HG03442 (cell line): ENCODE measurements at regions not wholly inside any gene's neighbourhood (a gene's known extent, or its start where the extent isn't known, plus 50 kb on each side); places are given as distances from the start of the nearest gene placed in this dataset.

ENCODE experiments used
- ATAC-seq: cut with Tn5 transposase; IDR thresholded peaks from one replicate; pipeline ENCODE4 v1.9.1; 2021; ENCODE audit warnings: mild to moderate bottlenecking, moderate library complexity; ENCODE audit not compliant: unreplicated experiment

DNA sequence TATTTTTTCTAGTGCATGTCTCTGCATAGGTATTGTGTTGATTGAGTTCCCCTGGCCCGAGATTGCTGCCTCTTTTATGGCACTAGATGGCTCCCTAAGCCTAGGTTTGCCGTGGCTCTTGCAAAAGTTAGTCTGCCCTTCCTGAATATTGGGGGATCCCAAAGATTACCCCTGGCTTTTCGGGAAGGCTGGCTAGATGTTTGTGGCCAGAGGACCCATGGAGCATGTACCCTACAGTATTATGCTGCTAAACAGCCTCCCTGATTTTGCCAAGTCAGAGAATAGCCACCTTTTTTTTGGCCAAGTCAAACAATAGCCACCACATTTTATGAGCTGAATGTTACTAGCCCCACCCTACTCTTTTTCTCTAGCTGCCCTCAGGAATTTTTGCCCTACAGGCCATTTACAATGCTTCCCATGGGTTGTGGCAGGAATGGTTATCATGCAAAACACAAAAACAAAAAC, 343.2 kb downstream of the OLFM3 start:
- ATAC-seq = no peak

DNA sequence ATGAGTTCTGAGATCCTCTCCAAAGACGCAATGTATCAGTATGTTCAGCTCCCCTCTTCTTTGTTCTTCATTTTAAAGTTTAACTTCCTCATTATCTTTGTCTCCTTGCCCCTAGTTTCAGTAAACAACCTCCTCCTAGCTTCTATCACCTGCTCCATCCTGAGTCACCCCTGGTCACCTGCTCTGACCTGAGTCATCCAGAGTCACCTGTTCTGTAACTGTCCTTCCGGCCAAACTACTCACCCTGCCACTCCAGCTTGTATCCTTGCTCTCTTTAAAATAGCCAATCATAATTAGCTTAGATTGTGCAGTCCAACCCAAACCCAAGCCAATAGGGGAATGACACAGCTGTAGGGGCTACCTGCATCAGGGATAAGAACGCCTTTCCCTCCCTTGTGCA, 332.0 kb downstream of the OLFM3 start:
- ATAC-seq = no peak

DNA sequence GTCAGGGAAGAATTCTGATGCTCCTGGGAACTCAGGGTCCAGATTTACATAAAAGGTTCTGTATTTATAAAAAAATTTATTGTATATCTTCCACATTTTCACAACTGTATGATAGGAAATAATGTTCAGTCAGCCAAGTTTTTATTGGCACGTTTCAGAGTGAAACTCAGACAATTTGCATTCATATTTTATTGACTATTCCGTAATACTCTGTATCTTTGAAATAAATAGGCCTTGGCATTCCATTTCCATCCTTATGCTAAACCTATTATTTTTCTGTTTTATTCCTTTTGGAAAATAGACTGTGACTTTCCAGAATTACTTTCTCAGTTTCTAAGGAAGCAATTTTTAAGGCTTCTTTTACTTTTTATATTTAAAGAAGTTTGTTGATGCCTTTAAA, 329.0 kb downstream of the OLFM3 start:
- no peak for ATAC-seq

DNA sequence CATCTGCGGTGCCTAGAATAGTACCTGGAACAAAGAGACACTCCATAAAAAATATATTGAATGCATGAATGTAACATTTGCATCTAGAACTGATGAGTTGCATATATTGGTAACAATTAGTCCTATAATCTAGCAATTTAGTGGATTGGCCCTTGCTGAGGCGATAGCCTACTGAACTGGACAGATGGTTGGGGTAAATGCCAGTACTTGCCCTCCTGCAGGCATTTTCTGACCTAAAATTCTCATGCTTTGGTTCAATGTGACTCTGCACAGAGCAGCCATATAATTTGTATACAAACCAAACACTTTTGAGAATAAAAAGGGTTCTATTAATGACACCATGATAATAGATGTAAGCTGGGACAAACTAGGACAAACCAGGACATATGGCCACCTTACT, 313.6 kb downstream of the OLFM3 start:
- ATAC-seq = no peak

DNA sequence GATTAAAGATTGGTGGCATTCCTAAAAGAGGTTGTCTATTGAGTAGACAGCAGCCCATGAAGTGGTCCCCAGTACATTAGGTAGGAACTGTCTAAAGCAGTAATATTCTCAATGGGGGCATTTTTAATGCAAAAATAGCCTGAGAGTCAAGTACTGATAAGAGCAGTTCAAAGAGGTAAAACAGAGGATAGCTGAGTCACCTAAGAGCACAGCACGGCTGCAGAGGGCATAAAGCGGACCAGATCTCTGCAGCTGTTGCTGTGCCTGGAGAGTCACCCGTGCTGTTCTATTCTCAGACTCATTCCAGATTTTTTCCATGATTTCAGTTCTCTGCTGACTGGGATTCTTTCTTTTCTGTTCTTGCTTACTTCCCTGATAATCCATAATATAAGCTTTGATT, 313.2 kb downstream of the OLFM3 start:
- ATAC-seq = no peak

DNA sequence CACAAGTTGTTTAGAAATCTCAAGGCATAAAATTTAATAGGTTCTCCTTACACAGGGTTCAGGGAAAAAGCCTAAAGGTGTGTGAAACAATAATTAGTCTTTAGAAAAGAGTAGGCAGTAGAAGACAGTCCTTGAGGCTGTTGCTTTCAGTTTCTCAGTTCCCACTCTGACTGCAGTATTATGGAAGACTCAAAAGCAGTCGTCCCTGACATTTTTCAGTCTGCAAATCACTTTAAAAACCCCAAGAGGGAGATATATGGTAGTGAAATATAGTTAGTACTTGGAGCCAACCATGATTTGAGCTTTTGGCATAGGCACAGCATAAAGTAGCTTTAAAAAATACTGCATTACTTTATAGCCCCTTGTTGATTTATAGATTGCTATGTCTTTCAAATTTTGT, 299.7 kb downstream of the OLFM3 start:
- no peak for ATAC-seq

DNA sequence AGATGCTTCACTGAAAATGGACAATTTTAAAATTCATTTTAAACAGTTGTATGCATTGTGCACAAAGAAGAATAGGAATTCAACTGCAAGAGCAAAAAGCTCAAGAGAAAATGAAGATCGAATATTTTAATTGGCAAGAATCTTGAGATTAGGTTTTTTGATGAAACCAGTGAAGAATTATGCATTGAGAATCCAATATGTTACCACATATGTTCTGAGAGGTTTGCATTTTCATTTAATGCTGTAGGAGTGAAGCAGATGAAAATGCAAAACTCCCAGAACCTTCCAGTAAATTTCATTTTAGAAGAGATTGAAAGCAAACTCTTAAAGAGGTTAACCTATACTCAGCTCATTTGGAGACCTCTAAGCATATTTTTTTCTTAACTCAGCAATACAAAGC, 298.0 kb downstream of the OLFM3 start:
- ATAC-seq = no peak

DNA sequence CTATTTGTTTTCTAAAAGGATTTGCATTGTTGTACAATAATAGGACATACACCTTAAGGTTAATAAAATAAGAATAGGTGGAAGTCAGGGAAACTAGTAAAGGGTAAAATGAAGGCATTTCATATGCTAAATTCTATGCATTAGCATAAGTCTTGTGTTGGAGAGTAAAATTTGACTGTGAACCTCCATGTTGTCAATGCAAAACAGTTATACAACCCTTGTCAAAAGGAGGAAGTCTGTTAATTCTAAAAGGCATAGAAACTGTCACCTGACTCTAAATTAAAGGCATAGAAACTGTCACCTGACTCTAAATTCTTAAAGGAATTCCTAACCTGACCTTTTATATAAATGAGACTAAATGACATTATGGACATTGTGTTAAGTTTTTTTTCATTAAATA, 291.8 kb downstream of the OLFM3 start:
- ATAC-seq = no peak

DNA sequence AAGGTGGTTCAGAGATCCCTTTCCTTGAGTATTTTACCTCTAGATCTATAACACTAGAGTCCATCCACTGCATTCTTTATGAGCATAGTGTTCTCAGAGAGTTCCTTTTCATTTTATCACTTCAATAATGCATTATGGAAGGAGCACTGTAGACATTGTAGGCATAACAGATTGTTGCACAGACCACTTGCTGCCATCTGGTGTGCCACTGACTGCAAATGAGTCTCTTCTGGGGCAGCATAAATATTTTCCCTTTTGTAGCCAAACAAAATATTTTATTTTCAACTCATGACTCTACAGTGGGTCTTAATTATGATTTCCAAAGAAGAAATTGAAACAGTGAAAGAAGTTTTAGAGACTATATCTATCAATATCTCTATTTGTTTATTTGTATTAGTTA, 290.4 kb downstream of the OLFM3 start:
- no peak for ATAC-seq

DNA sequence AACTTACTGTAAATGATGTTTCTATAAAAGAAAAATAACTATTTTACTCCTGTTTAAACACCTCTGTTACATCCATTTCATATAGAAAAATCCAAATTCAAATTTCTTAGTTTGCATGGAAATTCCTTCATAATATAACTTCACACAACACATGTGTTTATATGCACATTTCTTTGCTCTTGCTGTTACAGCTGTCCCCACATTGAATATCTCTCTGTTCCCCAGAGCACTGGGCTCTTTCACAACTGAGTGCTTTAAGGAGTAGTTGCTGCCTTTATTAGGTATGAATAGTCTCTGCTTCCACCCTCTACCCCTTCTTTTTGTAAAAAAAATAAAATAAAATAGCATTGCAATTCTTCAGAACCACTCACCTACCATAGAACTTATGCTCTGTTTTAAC, 287.0 kb downstream of the OLFM3 start:
- no peak for ATAC-seq

DNA sequence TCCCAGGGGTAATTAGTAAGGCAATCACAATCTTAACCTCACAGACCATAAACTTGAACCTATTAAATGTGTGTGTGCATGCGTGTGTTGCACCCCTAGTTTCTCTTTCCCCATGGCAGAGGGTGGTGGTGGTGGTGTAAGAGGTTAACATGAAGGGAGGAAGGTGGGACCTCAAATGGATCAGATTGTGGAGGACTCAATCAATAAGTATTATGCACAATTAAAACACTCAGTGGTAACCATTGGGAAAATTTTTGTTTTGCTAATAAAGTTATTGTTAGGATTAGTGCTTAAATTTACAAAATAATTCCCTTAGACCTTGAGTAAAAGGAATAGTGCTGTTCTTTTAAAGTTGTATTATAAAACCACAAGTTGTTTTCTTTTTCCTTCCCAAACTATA, 283.0 kb downstream of the OLFM3 start:
- ATAC-seq = no peak

DNA sequence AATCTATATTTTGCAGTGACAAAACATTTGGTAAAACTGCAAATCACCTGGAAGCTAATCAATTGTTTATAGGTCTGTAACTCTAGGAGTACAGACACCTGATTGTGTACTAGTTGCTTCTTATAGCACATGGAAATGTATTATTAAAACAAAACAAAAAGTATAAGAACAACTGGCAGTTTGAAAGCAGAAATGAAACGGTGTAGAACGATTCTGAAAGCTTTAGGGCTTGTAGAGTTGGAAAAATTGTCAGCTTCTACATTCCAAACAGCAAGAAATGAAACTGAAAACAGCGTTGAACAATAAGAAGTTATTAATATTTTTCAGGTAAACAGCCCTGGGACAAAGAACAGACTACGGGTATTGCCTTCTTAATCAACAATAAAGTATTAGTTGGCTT, 273.3 kb downstream of the OLFM3 start:
- peak; percentile 48 for ATAC-seq

DNA sequence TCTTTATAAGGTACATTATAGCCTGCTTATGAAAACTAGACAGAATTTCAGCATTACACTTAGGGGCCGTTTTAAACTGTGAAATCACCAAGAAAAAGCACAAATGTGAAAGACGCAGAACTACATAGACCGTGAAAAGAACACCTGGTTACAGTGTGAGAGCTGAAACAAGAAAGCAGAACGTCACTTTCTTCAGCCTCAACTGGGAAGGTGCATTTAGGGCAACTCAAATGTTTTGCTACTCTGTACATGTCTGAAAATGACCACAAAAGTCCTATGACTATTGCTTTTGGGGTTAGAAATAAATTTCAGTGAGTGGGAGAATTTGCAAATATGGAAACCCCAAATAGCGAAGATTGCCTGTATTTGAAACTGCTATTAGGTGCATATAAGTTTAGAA, 268.7 kb downstream of the OLFM3 start:
- peak; percentile 90 for ATAC-seq

DNA sequence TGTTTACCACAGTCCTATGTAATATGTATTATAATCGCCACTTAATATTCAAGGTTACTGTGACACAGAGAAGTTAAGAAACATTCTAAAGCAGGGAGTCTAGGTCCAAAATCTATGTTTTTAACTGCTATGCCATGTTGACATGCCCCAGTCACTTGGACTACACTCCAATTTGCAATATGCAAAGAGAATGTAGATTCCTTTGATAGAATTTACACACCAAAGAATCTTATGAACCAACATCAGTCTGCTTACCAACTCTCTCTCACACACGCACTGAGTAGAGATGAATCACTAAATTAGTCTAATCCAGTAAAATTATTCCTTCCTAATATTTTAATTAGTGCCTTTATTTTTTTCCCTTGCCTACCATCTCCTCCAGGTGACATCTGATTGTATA, 266.2 kb downstream of the OLFM3 start:
- no peak for ATAC-seq

DNA sequence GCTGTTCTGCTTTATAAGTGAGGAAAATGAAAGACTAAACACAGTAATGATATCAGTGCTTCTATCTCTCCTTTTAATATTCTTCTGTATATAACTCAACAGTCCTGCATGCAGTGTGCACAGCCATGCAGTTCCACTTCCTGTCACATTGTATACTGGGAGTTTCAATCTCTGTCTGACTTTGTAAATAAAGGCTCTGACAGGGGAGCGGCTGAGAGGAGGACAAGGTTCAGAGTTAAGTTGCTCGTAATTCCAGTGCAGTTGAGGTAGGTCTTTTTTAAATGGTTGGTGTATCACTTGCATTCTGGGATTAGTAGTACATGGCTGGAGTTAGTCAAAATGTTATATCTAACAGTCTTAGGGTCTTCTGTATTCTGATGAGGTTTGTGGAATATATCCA, 264.5 kb downstream of the OLFM3 start:
- peak; percentile 53 for ATAC-seq

DNA sequence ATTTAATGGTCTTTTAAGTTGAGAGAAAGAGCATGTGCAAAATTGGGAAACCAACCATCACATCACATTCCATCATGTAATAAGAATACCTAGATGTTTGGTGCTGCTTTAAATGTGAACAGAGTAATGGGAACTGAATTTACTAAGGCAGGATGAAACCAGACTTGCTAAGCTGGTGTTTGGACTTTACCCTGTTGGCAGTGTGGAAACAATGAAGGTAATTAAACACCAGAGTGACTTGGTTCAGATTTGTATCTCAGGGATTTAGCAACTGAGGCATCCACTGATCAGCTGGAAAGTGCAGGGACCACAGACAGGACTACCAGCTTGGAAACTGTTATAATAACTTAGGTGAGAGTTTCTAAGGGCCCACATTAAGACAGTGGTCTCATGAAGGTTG, 263.4 kb downstream of the OLFM3 start:
- ATAC-seq = no peak

DNA sequence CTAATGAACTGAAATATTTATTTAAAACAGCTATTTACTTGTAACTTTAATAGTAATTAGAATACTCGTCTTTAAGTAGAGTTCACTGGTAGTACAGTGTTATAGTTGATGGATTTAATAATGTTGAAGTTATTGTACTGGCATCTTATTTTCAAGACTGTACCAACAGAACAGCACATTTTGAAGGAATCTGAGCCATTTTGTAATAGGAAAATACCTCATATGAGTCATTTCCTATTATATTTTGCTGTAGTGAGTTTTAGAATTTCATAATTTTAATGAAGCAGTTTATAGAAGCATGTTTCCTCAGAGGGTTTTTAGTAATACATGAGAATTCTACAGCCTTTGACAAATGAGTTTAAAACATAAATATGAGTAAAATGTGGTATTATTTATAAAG, 258.3 kb downstream of the OLFM3 start:
- no peak for ATAC-seq

DNA sequence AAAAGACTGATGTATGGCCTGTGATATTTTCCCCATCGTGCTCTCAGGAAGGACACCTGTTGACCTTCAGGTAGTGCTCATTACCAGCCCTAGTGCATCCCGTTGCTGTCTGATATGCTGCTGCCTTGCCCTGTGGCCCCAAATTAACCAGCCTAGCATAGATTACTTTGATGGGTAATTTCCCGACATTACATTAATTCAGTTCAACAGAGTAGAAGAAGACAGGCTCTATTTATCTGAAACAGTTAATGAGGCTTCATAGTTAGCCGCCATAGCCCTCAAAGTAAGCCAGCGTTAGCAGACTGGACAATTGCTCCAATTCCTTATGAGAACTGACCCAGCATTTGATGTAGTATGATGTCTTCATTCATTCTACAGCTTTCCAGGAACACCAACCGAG, 257.6 kb downstream of the OLFM3 start:
- ATAC-seq = no peak

DNA sequence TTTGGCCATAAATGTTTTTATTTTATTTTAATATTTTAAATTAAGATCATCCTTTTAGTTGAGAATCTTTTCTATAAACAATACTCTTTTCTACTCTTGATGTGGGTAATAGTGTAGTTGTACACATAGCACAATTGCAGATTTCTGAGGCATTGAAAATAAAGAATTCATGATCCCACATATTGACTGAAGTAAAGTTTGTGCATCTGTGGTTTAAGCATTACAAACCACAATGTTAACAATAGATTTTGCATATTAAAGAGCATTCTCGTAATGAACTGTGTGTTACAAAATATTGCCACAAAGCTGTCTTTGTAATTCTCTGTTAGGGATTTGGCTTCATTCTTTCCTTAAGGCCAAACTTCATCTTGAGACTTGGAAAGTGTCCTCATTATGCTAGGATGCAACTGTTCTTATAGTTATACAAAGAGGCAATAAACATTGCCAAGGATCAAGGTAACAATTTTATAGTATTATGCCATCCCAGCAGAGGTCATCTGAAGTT, 256.8 kb downstream of the OLFM3 start:
- ATAC-seq = no peak

DNA sequence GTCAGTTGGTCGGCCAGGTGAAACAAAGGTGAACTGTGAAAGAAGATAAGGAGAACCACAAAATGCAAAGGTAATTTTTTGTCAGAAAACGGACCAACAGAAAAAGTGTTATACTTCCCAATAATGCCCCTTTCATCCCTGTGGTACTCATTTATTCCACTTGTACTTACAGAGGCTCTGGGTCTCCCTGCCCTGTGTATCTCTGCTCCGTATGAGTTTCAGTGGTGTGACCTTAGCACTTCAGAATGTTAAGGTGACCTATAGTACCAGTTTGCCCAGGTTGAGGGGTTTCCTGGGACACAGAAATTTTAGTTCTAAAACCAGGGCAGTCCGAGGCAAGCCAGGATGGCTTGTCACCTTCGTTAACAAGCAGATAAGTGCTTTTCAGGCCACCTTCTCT, 254.8 kb downstream of the OLFM3 start:
- no peak for ATAC-seq

DNA sequence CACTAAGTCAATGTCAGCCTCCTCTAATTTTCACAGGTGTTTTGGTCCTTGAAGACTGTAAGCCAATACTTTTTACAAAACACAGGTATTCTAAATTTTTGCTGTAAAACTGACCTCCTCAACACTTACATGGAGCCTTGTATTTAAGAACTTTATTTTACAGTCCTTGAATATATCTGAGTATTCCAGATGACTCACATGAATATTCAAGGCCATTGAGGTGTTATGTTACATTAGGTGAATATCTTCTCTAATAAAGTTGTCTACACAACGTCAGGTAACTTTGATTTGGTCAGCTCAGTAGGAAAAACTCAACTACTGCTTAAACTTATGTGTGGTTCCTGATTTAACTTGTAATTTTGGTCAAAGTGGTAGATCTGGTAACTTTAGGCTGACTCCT, 254.2 kb downstream of the OLFM3 start:
- ATAC-seq = no peak

DNA sequence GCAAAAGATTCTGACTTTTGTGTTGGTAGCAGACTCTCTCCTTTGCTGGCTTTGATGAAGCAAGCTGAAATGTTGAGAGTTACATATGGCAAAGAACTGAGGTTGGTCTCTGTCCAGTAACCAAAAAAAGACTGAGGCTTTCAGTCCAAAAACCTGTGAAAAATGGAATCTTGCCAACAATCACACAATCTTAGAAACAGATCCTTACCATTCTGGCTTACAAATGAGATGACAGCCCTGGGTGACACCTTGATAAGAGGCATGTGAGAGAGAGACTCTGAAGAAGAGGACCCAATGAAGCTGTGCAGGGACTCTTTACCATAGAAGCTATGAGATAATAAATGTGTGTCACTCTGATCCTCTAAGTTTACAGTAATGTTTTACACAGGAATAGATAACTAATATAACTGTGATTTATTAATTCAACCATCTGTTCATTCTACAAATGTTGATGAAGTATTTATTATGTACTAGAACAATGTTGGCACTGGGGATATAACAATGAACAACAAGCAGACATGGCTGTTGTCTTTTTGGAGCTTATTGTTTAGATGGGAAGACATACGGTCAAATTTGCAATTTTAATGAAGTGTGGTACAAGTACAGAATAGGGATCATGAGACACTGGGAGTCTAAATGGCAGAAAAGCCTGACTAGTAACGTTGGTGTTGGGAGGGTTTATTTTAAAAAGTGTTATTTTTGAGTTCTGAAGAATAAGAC, 251.0 kb downstream of the OLFM3 start:
- ATAC-seq = no peak

DNA sequence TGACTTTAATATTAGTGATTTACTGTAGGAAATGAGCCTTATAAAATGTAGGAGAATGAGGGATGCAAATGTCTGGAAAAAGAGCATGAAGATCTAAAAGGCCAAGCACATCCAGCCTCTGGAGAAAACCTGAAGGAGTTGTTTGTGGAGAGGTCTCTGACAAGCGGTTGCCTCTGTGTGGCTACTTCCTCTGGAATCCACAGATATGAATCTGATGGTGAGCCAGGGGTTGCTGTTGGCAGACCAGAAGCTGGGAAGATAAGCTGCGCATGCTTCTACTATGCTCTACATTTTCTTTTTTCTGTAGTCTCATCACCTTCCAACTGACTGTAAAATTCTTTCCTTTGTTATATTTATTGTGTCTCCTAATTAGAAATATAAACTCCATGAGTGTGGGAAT, 248.6 kb downstream of the OLFM3 start:
- no peak for ATAC-seq
